UCSD-AML1 (cell line): ENCODE measurements at regions not wholly inside any gene's neighbourhood (a gene's known extent, or its start where the extent isn't known, plus 50 kb on each side); places are given as distances from the start of the nearest gene placed in this dataset.
"Not testable (repeated sequence)": the region's sequence is repeated elsewhere in the genome, so short reads cannot be mapped to it uniquely, and the experiment has no call there.

Source experiments
- DNase-seq: peaks from one replicate; lab custom pipeline; 2025; ENCODE audit not compliant: unreplicated experiment; lab: John Stamatoyannopoulos, UW

DNA sequence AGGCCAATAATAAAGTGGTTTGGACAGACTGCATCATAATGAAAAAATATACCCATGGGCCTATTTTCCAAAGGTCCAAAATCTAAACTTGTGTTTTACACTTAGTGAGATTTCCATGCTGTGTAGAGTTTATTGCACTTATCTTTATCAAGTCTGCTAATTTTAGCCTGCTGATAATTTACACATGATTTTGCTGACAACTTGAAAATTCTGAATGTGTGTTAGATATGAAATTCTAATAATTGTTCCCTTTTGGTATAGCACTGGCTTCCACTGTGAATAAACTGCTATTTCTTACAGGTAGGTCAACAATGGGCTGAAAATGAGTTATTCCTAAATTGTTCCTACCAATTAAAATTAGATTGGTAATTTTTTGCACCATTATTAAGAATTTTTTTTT is 589.1 kb upstream of the ANO3 start:
- no peak for DNase-seq

DNA sequence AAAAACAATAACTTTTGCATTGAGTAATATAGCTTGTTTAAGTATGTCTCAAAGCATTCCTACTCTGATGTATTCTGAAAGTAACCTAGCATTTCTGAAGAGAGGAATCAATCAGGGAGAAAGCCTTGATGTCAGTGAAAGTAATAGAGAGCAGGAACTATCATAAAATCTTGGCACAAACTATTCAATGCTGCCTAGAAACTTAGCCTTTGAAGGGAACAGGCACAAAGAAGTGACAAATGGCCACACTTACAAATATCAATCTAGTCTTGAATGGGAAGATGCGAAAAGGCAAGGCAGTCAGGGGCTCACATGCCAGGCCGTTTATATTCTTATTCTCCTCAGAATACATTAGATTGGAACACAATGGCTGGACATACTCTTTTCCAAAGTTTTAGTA is 576.5 kb upstream of the ANO3 start:
- DNase-seq: no peak

DNA sequence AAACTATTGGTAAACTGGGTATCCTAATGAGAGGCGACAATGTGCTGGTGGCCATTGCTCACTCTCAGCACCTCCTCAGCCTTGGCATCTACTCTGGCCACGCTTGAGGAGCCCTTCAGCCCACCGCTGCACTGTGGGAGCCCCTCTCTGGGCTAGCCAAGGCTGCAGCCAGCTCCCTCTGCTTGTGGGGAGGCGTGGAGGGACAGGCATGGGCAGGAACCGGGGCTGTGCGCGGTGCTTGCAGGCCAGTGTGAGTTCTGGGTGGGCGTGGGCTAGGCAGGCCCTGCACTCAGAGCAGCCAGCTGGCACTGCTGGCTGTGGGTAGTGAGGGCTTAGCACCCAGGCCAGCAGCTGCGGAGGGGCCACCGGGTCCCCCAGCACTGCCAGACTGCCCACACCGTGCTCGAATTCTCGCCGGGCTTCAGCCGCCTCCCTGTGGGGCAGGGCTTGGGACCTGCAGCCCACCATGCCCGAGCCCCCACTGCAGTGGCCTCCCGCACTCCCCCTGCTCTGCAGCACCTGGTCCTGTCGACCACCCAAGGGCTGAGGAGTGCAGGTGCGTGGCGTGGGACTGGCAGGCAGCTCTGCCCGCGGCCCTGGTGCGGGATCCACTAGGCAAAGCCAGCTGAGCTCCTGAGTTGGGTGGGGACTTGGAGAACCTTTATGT is 575.9 kb upstream of the ANO3 start:
- no peak for DNase-seq

DNA sequence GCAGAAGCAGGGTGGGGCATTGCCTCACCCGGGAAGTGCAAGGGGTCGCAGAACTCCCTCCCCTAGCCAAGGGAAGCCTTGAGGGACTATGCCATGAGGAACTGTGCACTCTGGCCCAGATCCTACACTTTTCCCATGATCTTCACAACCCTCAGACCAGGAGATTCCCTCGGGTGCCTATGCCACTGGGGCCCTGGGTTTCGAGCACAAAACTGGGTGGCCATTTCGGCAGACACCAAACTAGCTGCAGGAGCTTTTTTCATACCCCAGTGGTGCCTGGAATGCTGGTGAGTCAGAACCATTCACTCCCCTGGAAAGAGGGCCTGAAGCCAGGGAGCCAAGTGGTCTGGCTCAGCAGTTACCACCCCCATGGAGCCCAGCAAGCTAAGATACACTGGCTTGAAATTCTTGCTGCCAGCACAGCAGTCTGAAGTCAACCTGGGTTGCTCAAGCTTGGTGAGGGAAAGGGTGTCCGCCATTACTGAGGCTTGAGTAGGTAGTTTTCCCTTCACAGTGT is 573.7 kb upstream of the ANO3 start:
- DNase-seq: no peak

DNA sequence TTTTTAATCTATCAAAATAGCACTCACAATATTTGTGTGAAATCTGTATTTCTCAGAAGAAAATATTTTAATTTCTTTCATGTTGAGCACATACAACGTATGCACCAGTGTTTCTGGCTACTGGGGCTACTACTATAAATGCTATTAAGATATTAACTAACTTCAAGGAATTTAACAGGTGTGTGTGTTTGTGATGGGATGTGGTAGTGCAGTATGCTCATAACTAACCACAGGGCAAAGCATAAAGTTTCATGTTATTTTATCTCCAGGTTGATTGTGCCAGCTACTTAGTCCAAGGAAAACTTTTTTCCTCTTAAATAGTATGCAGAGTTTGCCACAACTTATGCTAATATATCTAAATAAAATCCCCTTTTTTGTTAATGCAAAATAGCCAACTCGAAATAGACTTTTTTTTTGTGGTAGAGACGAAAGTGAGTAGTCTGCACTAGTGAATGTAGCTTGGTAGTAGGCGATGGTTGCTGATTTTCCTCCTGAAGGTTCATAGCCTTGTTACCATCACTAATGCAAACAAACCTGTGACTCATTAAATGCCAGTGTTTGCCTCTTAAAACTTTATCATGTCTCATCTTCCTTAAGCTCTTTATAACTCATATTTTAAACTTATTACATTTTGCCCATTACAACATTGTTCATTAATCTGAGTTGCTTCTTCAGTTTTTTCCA is 565.5 kb upstream of the ANO3 start:
- no peak for DNase-seq

DNA sequence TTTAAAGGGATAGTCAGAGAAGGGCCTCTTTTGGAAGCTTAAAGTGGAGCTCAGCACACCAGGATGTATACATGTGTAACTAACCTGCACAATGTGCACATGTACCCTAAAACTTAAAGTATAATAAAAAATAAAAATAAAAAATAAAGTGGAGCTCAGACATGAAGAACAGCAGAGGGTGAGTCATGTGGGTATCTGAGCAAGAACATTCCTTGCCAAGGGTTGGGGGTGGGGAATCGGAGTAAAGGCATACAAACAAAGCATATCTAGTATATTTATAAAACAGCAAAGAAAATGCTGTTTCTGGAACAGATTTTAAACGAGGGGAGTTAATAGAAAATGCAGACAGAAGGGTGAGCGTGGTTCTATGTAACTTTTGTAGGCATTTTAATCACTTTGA is 562.6 kb upstream of the ANO3 start:
- no peak for DNase-seq

DNA sequence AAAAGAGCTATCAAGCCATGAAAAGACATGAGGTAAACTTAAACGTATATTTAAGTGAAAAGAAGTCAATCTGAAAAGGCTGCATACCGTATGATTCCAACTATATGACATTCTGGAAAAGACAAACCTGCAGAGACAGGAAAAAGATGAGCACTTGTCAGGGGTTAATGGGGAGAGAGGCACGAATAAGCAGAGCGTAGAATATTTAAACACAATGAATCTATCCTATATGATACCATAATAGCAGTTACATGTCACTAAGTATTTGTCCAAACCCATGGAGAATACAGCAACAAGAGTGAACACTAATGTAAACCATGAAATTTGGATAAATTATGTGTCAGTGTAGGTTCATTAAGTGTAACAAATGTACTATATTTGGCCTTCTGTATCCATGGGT is 560.3 kb upstream of the ANO3 start:
- DNase-seq: no peak

DNA sequence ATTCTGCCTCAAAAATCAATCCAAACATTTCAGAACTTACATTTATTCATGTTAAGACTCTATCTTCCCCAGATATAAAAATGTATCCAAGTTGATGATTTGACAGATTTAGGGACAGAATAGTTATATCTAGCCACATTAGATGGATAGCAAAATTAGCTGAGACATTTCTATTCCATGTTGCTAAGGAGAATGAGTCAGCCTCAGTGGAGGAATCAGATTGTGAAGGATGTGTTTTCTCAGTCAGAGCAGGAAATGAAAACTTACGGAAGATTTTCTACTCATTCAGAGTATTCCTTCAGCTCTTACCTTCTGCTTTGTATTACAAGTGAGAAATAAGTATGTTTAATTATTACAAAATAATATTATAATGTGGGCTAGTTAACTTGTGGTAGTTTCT is 556.3 kb upstream of the ANO3 start:
- DNase-seq: no peak

DNA sequence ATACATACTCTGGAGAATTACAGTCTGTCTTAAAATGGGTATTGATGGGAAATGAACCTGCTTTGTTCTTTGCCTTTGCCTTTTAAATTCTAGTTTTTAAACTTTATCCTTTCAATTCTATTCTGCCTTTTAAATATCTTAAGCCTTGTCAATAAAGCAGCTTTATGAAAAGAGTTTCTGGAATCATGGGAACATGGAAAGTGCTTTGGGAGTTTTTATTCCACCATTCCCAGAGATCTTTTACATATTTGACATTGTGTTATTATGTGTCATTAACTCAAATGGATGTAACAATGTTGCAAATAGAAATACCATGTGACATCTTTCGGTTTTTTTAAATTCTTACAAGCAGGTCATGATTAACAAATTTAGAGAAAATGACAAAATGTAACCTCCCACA is 555.7 kb upstream of the ANO3 start:
- no peak for DNase-seq

DNA sequence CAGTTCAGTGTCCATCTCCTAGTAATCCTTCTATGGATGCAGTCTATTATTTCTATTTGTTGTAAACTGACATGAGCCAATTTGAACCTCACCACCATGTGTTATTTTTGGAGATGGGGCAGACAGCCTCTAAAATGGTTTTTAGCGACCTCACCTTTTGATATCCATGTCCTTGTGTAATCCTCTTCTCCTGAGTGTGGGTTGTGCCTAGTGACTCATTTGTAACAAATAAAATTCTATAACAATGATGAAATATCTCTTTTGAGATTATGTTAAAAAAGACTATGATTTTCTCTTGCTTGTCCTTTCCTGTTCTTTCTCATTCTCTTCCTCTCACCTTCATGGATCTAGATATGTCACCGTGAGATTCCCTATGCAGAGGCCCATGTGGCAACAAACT is 554.6 kb upstream of the ANO3 start:
- DNase-seq: no peak

DNA sequence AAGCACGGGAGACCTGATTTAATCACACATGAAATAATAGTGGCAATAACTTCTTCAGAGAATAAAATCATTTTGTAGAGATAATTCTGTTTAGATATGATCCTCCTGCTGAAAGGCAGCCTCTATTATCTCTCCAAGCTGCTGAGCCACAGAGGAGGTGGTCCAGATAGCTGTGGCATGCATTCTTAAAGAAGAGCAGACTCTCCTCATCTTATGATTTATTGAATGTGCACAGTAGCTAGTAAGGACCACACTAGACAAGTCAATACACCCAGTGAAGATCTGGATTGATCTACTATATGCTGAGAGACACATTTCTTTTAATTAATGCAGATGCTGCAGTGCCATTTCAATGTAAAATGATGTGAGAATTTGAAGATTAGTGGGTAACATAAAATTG is 552.9 kb upstream of the ANO3 start:
- no peak for DNase-seq

DNA sequence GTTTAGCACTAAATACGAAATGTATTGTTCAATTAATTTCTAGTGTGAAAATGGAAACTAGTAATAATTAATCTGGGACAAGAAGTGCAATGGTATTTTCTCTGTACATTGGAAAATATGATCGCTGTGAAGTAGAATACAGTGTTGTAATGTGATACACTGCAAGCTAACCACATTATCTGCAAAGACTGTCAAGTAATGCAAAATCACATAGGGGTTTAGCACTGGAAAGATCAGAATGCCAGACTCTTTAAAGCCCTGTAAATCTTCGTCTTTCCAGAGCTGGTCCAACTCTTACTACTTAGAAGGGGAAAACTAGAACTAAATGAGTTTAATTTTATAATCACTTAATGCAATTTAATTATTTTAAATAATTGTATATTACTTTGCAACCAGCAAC is 544.5 kb upstream of the ANO3 start:
- DNase-seq: no peak

DNA sequence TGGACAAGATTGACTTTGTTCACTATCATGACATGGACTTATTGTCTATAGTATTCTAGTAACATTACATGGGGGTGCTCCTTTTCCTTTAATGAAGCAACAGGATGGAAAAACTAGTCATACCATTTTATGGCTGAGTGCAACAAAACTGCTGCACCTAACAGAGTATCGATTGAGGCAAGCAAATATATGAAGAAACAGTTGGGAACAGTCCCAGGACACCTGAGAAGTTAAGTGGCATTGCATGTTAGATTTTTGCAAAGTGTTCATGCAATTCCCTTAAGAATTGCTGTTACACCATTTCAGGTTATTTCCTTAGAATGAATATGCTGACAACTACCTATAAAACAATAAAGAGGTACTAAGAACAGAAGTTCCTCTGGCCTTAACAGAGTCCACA is 541.5 kb upstream of the ANO3 start:
- no peak for DNase-seq

DNA sequence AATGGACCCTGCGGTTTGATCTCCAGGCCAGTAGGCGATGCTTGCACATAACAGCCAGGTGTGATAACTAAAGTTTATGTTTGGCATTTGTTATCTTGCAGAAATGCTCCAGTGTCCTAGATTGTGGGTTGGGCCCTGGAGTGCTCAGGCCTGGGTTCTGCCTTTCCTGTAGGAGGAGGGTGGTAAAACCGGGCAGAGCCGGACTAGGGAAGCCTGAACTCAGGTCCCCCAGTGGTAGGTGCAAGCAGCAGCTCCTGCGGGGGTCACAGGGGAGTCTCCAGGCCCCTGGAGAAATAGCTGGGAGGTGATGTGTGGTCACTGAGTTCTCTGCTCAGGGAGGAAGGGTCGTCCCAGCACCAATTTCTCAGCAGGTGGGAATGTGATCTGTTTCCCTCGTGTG is 538.3 kb upstream of the ANO3 start:
- DNase-seq: no peak

DNA sequence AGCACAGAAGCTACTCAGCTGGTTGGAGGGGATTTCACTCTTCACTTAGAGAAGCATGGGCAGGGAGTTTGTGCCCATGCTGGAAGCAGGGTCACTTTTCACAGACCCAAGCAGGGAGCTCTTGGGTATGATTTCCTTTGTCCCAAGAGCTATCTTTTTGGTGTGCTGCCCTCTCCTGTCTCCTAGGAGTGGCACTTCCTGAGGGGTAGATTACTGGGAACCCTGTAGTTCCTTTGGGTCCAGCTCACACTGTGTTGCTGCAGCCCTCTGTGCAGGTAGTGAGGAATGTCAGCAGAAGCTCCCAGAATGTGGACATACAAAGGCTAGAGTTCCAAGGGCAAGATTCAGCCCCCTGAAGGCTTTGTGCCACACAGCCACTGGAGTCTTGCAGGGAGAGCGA is 537.1 kb upstream of the ANO3 start:
- DNase-seq: no peak

DNA sequence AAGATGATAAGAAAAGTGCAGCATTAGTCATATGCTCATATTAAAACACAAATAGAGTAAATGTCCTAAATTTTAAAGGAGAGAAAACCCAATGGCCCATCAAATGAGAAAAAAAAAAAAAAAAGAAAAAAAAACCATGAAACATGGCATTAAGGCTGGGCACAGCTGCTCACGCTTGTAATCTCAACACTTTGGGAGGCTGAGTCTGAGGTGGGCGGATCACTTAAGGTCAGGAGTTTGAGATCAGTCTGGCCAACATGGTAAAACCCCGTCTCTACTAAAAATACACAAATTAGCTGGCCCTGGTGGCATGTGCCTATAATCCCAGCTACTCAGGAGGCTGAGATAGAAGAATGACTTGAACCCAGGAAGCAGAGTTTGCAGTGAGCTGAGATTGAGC is 515.5 kb upstream of the ANO3 start:
- DNase-seq: no peak

DNA sequence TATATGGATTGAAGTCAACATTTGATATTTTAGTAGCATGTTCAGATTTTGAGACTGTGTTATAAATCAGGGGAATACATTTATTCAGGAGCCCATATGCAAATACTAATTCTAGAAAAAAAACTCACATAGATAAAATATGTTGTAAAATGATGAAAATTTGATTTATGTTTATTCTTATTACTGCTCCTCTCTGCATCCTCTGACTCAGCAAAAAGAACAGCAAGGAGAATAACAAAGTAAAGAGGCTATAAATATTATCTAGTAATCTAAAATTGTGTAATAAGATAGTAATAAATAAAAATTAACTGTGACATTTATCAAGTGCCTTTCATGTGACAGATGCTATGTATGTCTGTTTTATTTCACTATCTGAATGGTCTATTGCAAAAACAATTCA is 507.2 kb upstream of the ANO3 start:
- DNase-seq: no peak

DNA sequence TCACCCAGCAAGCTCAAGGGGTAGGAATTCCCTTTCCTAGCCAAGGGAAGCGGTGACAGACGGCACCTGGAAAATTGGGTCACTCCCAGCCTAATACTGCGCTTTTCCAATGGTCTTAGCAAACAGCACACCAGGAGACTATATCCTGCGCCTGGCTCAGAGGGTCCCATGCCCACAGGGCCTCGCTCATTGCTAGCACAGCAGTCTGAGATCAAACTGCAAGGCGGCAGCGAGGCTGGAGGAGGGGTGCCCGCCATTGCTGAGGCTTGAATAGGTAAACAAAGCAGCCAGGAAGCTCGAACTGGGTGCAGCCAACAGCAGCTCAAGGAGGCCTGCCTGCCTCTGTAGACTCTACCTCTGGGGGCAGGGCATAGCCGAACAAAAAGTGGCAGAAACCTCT is 500.4 kb upstream of the ANO3 start:
- not testable (repeated sequence) for DNase-seq

DNA sequence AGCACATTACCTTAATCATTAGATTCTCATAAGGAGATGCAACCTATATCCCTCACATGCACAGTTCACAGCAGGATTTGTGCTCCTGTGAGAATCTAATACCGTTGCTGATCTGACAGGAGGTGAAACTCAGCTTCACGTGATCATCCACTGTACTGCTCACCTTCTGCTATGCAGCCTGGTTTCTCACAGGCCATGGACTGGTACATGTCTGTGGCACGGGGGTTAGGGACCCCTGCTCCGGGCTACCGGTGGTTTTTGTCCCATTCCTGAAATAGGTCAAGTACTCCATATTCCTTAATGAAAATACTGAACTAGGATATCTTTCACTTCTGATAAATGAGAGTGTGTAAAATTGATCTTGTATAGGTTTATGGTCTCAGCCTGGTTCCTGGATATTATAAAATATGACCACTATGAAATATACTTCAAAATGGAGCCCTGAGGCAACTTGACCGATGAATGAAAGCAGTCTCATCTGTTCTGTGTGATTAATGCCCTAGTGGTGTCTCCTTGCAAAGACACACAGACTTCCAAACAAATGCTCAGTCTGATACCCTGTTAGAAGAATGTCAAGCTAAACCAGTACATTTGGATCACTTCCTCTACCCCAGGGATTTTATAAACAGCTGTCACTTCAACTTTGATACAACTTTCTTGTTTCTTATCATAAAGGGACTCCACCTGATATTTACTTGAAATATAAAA is 492.9 kb upstream of the ANO3 start:
- no peak for DNase-seq

DNA sequence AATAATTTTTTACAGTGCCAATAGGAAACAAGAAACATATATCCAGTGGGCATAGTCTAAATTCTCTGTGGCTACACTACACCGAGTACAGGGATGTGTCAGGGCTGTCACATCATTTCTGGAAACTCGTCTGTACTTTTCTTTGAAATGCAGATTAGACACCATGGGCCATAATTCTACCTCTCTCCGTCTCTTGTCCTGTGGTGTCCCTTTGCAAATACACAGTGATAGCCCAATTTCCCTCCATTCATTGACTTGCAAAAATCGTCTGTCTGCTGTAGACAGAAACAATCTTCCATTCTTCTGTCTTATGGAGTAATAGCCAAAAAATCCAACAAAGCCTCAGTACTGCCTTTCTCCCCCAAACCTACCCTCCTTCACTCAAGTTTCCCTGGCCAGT is 487.1 kb upstream of the ANO3 start:
- DNase-seq: no peak

DNA sequence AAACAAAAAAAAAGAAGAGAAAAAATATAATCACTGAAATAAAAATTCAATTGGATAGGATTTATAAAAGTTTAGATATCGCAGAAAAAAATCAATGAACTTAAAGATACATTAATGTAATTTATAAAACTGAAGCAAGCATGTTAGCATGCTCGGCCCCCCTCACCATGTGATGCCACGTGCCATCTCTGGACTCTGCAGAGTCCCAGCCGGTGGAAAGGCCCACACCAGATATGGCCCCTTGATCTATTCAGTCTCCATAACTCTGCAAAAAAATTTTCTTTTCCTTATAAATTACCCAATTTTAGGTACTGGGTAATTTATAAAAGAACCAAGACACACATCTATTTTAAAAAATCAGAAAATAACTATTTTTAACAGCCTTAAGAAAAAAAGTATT is 476.0 kb upstream of the ANO3 start:
- no peak for DNase-seq

DNA sequence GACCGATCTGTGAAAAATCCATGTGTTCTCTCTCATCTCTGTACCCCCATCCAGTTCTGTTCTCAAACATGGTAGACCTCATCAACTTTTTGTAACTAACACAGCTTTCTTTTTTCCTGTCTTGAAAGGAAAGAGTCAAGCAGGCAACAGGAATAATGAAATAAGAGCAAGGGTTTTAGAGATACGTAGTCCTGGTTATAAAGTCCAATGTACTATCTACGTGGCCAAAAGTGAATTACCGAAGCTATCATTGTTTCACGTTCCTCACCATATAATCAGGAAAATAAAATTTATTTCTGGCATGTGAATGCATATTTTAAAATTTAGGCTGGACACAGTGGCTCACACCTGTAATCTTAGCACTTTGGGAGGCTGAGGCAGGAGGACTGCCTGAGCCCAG is 472.2 kb upstream of the ANO3 start:
- DNase-seq: no peak
